Activated CD4-positive, alpha-beta T cell treated with anti-CD3 and anti-CD28 coated beads for 1 hour (primary cell): ENCODE measurements at regions not wholly inside any gene's neighbourhood (a gene's known extent, or its start where the extent isn't known, plus 50 kb on each side); places are given as distances from the start of the nearest gene placed in this dataset.
"Not testable (repeated sequence)": the region's sequence is repeated elsewhere in the genome, so short reads cannot be mapped to it uniquely, and the experiment has no call there.

Source experiments
- DNase-seq: peaks from one replicate; pipeline ENCODE4 v3.0.0-alpha.2; 2020

DNA sequence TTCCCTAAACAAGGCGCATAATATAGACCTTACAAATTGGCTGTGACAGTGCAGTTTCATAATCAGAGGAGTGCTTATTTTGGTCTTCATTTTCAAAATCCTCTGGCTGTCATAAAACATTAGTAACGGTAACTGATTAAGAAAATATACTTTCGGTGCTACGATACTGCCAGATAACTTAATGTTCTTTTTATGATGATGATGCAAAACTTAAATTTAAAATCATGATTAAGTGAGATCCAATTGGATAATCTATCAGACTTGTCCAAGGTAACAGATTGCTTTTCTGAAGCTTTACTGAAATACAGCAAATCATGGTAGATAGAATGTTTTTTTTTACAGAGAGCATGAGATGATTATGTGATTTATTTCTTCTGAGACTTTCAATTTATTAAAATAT, 364.2 kb upstream of the CNTN3 start:
- DNase-seq, result no peak

DNA sequence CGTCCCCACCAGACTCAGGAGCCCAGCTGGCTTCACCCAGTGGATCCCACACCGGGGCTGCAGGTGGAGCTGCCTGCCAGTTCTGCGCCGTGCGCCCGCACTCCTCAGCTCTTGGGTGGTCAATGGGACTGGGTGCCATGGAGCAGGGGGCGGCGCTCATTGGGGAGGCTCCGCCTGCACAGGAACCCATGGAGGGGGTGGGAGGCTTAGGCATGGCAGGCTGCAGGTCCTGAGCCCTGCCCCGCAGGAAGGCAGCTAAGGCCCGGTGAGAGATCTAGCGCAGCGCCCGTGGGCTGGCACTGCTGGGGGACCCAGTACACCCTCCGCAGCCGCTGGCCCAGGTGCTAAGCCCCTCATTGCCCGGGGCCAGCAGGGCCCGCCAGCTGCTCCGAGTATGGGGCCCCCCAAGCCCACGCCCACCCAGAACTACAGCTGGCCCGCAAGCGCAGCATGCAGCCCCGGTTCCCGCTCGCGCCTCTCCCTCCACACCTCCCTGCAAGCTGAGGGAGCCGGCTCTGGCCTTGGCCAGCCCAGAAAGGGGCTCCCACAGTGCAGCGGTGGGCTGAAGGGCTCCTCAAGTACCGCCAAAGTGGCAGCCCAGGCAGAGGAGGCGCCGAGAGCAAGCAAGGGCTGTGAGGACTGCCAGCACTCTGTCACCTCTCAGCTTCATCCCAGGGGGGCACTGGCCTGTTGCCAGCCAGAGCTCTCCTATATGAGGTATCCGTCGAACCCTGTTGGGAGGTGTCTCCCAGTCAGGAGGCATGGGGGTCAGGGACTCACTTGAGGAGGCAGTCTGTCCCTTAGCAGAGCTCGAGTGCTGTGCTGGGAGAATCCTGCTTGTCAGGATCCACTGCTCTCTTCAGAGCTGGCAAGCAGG, 370.8 kb upstream of the CNTN3 start:
- not testable (repeated sequence) for DNase-seq

DNA sequence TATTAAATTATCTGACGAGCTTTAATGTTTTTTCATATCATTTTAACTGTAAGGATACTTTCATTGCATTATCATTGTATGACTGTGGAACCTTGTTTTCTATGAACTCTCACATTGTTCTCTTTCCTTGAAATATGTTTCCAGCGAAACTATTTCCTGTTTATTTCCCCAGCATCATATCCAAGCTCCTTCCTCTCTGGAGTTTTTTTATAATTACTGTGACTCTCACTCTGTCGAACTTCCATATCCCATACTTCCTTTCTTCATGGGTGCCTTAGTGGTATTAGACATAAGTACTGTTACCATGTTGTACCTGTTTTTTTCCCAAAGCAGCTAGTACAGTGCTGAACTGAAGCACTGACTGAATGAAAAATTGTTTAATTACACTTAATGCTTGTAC, 373.6 kb upstream of the CNTN3 start:
- DNase-seq, result no peak

DNA sequence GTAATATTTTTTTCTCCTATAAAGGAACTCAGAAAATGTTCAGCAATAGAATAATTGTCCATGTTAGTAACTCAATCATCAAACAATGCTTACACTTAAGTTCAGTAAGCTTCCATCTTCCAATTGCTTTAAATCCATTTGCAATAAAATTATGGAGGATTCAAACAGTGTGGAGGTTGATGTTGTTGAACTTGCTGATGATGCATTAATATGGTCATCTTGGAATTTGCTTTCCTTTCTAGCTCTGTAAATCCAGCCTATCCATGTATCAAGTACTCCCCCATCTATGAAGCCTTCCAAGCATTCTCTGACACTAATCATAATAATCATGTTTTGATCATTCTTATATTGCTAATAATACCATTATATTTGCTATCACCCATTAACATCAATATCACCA, 378.4 kb upstream of the CNTN3 start:
- DNase-seq, result no peak

DNA sequence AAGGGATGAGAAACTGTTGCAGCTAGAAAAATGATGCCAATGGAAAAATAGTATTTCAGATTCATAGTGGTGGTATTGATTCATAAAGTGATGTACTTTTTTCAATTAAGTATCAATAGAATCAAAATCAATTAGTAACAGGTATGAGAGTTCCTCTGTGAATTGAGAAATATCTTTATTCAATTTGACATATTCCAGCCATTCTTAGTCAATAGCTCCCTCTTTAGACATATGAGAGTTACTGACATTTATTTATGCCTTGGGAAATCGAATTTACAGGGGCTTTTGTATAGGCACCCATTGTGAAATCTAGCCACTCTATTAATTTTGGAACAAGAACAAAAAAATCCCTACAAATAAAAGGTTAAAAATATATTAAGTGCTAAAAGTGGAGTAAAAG, 386.9 kb upstream of the CNTN3 start:
- DNase-seq, result no peak

DNA sequence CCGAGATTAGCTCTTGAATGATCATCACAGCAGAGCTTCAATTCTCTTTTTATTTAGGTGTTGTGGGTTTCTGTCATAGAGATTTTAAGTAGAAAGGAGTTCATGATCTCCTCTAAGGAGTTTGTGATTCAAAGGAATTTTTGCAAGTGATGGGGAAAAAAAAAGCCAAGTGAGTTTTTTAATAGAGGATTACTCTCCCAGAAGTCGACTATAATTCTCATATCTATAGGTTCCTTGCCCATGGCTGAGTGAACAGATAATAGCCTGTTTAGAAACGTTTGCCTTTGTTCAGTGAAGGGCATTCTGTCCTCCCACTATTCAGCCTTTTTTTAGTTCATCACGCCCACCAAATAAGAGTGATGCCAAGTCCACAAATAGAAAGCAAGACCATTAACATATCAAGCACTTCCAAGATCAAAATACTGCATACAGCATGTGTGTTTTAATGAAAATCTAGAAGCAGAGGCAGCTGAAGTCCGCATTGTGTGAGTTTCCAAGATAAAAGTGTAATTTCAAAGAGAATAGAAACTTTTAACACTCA, 398.4 kb upstream of the CNTN3 start:
- DNase-seq, result no peak

DNA sequence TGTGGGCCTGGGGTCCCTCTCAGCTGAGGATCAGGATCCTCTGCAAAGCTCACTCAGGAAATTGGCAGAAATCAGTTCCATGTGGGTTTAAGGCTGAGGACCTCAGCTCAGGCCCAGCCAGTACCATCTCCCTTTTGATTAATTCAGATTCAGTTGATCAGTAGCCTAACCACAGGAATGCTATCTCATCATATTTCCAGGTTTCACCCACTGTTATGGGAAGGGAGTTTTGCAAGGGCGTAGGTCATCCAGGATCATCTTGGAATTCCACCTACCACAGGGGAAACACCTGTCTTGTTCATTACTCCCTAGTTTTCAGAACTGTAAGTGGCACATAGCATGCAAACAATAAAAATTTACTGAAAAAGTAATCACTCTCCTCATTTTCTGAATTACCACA, 399.5 kb upstream of the CNTN3 start:
- DNase-seq, result no peak

DNA sequence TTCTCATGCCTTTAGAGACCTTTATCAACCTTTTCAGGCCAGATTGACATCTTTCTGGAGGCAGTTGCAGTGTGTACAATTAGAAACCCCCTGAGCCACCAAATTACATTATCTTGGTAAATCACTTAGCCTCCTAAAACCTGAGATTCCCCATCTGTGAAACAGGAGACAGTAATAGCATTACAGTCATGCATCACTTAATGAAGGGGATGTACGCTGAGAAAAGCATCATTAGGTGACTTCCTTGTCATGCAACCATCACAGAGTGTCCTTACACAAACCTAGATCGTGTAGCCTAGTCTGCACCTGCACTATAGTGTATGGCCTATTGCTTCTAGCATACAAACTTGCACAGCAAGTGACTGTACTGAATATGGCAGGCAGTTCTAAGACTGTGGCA, 400.8 kb upstream of the CNTN3 start:
- DNase-seq, result no peak

DNA sequence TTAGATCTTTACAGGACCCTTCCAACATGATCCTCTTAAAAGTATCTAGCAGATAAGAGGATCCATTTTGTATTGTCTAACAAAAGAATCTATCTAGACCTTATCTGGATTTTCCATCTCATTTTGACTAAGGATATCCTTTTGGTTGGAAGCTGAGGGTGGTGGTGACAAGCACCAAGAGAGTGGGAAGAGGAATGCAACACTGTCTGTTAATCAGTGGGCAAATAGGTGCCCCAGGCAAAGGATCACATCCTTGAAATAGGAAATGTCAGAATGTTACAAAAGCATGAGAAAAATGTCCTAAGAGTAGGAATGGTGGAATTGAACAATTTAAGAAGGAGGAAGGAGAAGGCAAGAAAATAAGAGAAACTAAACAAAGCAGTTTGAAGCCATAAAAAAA, 420.7 kb upstream of the CNTN3 start:
- DNase-seq, result no peak

DNA sequence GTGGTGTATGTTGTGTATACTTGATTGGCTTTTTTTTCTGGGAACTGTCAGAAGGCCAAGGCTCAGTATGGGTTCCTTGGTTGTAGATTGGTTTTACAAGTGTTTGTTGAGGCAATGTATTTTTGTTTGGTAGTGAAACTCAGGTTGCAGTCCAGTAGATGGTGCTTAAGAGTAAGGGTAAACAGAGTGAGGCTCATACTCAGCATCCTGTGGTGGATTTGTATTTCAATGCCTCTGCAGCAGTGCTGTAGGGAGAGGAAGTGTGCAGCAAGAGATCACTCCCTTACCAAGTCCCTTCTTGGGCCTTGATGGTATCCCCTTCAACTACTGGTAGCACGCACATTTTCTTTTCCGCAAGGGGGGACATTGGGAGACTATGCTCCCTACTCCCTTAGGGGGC, 428.5 kb upstream of the CNTN3 start:
- DNase-seq, result no peak

DNA sequence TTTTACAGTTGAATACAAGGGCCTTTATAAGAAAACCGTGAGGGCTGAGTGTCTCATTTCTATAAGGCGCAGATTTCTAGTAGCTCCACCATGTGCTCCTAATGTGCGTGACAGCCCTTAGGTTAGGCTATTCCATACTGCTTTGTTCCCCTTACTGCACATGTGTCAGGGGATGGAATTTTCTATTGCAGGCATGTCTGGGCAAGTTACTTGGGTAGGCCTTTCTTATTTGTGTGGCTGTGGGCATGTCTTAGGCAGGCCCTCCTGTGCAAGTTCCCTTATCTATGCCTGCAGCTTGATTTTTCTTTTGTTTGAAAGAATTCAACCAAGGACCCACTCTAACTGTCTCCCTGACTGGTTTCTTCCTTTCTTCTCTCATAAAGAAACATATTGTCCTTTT, 434.2 kb upstream of the CNTN3 start:
- no peak for DNase-seq

DNA sequence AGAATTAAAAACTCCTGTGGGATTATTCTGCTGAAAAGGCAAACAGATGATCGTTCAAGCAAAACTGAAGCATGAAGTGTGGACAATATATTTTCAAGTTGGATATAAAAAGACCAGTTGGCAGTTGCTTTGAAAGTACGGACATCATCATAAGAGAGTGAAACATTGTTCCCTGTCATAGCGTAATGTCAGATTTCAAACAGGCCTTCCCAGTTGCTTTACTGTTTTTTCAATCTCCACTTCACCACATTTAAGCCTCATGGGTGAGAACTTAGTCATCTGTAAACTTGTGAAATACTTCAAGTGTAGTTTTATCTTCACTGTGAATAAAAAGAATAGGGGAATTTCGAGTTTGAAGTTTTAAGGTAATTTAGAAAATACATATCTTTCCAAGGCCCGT, 435.1 kb upstream of the CNTN3 start:
- no peak for DNase-seq

DNA sequence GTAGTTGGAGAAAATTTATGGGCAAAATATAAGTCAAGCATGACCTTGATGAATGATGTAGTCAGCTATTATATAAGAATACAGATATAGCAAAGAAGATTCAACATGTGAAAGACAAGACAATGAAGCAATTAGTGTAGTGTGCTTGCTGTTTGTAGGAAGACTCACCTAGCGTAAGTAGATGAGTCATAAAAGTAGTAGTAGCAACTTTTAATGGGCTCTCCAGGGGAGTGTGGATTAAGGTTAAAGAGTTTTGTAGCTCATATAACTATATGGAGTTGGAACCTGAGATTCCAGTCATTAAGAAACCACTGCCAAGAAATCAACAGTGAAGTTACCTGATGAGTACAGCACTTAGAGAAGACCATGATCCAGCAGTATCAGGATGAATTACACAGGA, 444.7 kb upstream of the CNTN3 start:
- DNase-seq, result no peak

DNA sequence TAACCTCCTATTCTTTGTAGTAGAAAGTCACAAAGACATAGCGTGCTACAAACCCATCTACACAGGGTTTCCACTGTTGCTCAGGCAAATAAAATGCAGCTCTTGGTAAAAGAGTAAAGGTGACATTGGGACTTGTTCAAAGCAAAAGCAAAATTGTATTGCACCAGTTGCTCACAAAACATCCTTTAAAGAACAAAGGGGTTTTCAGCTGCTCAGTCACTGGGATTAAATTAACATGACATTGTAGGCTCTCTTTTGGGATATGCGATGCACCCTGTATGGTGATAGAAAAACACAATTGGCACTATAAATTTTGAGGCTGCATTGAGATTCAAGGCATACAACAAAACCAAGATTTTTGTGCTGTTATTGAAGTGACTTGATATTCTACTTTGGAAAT, 447.3 kb upstream of the CNTN3 start:
- no peak for DNase-seq

DNA sequence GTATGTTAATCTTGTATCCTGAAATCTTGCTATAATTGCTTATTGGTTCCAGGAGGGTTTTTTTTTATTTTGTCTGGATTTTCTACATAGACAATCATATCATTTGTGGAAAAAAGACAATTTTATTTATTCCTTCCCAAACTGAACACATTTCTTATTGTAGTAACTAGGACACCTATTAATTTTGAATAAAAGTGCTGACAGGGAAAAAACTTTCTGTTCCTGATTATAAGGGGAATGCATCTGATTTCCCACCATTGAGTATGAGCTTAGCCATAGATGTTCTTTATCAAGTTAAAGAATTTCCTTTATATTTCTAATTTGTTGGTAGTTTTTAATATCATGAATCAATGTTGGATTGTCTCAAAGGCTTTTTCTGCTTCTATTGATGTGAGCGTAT, 460.7 kb upstream of the CNTN3 start:
- DNase-seq, result no peak

DNA sequence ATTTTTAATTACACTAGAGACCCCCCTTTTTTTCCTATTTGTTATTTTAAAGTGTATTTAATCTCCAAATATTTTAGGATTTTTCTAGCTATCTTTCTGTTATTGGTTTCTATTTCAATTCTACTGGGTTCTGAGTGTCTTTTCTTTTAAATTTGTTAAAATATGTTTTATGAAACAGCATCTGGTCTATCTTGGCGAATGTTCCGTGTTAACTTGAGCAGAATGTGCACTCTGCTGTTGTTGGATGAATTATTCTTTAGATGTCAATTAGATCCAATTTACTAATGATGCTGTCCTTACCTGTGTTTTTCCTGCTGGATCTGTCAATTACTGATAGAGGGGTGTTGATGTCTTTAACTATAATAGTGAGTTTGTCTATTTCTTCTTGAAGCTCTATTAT, 462.0 kb upstream of the CNTN3 start:
- no peak for DNase-seq

DNA sequence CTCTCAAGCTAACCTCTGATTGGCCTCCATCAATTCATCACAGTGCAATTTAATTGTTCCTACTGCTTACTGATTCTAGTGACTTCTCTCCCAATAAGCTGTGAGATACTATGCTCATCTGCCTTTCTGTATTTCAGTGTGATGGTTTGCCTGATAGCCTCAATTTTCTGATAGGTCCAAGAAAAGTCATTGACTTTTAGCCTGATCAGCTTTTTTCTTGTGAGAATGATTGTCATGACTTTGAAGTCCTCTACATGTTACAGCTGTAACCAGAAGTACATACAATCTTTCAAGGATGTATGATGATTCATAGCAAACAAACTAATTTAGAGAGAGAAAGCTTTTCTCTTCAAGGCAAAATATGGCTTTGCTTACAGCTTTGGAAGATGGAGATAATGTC, 463.8 kb upstream of the CNTN3 start:
- DNase-seq, result no peak

DNA sequence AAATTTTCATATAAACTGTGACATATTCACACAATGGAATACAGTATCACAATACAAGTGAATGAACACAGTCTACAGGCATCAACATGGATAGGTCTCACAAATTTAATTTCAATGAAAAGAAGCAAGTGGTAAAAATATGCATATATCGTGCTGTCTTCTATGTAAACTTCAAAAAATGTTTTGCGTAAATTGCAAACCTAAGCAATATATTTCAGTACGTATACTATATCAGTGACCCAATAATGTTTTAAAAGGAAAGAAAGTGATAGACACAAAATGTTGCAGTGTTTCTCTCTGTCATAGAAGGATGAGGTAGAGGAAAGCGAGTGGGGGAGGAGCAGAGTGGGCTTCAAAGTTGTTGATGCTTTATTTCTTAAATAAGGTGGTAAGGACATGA, 468.4 kb upstream of the CNTN3 start:
- DNase-seq, result no peak

DNA sequence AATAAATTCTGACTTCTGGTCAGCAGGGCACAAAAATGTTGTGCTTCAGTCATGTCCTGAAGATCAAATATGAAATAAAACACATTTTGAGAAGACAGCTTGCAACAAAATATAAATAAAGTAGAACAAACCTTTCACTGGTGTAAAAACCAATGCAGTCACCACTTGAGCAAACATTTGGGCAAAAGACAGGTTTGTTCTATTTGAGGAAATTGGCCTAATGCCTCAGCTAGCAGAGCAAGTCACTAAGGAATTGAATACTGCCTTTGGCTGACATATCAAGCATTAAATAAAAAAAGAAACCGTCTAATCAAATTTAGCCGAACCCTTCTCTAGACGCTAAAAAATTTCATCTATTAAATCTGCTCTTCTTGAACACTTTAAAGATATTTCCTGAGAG, 475.4 kb upstream of the CNTN3 start:
- no peak for DNase-seq

DNA sequence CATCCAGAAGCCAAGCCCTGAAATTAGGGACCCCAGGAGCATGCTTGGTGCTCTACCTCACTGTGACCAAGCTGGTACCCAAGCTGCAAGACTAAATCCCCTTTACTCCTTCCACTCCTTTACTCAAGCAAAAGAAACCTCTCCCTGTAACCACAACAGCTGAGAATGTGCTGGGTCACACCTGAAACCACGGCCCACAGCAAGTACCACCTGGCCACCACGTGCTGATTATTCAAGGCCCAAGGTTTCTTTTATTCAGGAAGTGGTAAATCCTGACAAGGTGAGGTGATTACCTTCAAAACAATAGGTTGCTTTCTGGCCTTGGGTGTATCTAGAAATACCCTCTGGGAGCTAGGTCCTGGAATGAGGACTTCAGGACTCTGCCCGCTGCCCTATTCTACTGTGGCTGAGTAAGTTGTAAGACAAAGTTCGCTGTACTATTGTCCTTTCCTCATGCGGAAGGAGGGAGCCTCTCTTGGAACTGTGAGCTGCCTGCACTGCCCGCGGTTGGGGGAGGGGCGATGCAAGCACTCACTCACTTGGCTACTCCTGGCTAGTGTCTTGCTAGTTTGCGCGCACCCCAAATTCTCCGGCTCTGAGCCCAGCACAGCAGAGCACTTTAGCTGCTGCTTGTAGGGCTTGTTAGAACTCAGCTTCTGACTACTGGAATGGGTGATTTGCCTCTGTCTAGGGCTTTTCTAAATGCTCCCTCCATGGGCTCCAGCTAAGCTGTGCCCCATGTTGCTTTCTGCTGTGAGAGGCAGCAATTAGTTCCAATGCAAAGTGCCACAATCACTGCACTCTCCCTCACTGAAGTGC, 487.1 kb upstream of the CNTN3 start:
- no peak for DNase-seq

DNA sequence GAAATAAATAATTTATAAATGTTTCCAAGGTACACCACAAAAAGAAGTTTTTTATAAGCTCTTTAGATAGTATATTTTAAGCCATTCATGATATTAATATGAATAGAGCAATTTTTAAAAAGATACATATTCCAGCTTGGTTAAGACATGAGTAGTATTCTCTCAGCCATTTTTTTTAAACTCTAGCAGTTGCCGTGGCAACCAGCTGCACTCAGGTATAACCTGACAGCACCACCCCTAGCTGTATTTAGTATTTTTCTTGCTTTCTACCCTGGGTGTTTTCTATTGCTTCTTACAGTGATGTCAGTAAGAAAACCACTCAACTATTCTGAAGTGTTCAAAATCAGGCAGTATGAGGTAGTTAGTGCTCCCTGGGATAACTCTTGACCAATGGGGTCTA, 496.3 kb upstream of the CNTN3 start:
- DNase-seq, result no peak

DNA sequence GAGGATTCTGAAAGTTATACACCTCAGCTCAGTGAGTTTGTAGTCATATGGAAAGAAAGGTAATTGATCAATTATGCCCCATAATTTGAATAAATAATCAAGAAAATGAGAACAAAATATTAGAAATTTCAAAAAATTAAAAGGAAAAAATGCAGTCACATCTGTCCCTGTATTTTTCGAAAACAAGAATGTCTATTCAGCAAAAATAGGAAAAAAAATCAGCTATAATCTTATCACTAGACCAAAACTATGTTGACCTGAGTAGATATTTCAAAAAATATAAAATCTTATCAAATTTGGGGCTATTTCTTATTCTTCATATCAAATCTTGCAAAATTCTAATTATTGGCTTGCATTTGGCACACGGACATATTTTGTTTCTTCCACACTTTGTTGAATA, 501.2 kb upstream of the CNTN3 start:
- no peak for DNase-seq

DNA sequence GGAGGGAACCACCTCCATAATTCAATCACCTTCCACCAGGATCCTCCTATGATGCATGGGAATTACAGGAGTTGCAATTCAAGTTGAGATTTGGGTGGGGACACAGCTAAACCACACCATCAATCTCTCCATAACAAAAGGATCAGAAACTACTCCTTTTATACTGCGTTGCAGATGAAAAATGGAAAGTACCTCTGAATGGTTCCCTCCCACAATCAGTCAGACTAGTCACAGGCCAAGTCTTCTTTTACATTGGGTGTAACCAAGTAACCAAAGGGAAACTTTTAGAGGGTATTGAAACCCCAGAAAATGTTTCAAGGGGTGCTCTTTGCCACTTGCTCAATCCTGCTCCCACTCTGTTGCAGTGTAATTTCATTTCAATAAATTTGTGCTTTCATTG, 504.3 kb upstream of the CNTN3 start:
- no peak for DNase-seq

DNA sequence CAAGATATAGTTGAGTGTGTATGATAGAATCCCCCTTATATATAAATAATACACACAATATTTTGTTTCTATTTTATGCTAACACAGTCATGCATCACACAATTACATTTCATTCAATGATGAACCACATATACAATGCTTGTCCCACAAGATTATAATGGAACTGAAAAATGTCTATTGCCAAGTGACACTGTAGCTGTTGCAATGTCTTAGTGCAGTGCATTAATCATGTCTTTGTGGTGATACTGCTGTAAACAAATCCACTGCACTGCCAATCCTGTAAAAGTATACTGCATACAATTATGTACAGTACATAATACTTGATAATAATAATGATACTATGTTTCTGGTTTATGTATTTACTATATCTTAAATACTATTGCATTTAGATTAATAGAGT, 512.1 kb upstream of the CNTN3 start:
- no peak for DNase-seq
